Retina (tissue), 1 donor: ENCODE measurements at regions not wholly inside any gene's neighbourhood (a gene's known extent, or its start where the extent isn't known, plus 50 kb on each side); places are given as distances from the start of the nearest gene placed in this dataset.

Experiments used
- DNase-seq: peaks from one replicate; pipeline ENCODE4 v3.0.0-alpha.2; 2016

- no peak for DNase-seq
These were observed 119.8 kb upstream of the SLC25A33 start for GRCh38 chr1:9419369-9420041.

GRCh38 chr1:9420835-9421532 lies 118.3 kb upstream of the SLC25A33 start:
- no peak for DNase-seq

DNA sequence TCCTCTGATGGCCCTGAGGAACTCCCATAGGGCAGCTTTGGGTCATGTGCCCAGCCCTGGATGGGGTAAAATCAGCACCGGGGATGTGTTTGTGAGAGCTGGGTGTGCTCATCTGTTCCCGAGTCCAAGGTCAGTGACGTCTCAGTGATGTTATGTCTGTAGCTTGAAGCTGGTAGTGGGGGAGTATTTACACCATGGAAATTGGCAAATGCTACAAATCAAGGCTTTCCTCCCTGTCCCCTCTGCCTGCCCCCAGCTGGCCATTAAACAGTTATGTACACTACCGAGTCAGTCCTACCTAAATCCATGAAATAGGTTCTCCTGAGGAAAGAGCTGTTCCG lies 117.8 kb upstream of the SLC25A33 start:
- DNase-seq = no peak

DNA sequence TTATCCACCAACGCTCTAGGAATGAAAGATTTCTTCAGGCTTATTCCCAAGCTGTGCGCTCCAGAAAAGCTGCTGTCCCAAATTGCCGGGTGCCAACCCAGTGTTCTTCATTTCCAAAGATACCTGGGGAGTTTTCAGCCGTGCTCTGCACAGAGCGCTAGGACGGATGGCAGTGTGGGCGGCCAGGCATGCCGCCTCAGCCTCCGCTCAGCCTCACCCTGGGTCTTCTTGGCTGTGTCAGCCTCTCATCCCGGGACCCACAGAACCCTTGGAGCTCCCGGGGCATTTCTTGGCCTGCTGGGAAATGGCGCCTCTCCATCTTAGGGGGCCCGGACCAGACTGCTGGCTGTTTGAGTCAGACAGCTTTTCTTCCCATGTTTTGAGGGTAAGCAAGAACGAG lies 116.9 kb upstream of the SLC25A33 start:
- no peak for DNase-seq

DNA sequence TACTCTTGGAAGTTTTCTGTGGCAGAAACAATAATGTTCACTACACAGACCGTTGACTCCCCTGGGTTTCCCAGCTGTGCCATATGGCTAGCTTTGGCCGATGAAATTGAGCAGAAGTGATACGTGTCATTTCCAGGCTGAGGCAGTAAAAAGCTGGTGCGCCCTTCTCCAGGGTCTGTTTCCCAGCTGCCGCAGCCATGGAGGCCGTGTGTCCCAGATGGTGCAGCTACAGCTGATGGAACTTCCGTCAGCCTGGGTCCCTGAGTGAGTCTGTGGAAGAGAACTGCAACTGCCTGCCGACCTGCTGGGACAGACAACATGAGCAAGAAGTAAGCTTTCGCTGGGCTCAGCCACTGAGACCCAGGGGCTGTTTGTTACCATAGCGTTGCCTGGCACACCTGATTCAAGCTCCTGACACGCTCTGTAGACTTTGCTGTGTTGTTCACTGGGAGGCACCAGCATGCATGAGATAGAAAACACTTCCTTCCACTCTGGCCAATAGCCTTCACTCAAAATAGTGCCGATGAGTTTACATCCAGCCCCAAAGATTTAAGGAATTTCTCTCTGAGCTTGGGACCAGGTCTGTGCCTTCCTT lies 116.3 kb upstream of the SLC25A33 start:
- DNase-seq = peak; percentile 31

GRCh38 chr1:9424261-9424660 lies 115.0 kb upstream of the SLC25A33 start:
- no peak for DNase-seq

GRCh38 chr1:9425859-9426258 lies 113.4 kb upstream of the SLC25A33 start:
- no peak for DNase-seq

DNA sequence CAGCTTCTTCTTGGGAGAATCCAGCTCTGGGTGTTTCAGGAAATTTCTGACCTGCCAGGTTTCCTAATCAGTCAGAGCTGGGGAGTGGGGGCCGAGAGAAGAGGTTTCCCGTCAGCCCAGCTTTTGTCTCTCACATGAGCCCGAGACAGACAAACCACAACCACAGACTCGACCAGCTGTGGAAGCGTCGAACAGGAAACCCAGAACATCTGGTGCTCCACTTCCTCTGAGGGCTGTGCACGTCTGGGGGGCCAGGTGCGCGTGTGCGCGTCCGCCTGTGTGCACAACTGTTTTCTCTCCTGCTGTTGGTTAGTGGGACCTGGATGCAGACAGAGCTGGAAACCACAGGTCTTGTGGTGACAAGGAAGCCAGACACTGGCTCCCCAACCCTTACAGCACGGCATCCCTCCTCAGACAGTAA lies 113.0 kb upstream of the SLC25A33 start:
- DNase-seq = no peak

- DNase-seq = no peak
These were observed 111.9 kb upstream of the SLC25A33 start for GRCh38 chr1:9427388-9427787.

DNA sequence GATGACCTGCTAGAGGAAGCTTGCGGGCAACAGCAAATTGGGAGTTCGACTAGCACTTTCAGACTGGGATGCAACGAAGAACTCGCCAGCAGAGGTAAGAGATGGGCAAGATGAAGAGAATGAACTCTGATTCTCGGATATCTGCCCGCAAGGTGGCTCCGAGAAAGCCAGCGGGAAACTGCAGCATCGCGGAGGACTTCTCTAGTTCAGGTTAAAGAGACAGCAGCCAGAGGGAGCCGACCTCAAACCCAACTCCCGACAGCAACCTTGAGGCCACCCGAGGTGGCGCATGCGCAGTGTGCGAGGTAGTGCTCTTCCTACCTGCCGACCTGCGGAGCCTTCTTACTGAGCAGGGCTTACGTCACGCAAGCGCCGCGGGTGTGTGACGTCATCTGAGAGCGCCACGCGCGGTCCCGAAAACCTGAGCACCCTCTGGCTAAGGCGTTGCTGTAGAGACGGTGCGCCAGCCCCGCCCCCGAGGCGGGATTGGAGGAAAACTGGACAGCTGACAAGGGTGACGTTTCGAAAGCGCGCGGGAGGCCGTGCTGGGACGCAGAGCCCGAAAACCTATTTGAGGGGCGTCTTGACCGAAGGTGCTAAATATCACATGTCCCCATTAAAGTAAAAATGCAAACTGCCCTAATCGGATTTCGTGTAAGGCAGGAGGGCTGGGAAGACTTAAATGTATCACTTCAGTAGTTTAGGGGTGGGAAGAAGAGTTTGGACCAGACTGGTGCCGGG lies 110.5 kb upstream of the SLC25A33 start:
- peak; percentile 100 for DNase-seq

DNA sequence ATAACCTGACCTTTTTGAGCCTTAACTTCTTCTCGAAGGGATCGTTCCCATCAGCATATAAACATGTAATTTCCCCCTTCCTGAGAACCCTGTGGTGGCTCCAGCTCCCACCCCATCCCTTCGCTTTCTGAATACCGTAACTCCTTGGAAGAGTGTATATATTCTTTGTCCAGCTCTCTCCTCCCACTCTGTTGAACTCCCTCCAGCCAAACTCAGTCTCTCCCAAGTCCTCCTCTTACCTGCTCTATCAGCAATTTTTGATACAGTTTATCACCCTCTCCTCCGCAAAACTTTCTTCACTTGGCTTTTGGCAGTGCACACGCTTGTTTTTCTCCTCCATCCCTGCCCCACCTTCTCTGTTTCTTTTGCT lies 109.9 kb upstream of the SLC25A33 start:
- DNase-seq = no peak

- no peak for DNase-seq
These were observed 104.8 kb upstream of the SLC25A33 start for GRCh38 chr1:9434247-9435152.

DNA sequence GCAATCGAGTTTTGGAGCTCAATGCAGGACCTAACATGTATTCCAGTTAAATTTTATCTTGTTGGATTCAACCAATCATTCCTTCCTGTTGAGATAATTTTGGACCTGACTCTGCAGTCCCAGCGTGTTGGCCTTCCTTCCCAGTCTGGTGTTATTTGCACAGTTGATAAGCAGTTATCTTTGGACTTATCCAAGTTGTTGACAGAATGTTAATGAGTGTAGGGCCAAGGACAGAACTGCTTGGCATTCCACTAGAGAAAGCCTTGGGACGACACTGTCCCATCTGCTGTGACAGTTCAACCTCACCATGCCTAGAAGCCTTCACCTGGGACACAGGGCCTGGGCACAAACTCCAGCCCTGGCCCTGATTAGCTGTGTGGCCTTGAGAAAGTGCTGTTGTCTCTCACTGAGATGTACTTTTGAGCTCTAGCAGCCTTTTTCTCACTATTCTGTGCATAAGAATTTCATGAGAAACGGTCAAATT lies 104.1 kb upstream of the SLC25A33 start:
- no peak for DNase-seq

DNA sequence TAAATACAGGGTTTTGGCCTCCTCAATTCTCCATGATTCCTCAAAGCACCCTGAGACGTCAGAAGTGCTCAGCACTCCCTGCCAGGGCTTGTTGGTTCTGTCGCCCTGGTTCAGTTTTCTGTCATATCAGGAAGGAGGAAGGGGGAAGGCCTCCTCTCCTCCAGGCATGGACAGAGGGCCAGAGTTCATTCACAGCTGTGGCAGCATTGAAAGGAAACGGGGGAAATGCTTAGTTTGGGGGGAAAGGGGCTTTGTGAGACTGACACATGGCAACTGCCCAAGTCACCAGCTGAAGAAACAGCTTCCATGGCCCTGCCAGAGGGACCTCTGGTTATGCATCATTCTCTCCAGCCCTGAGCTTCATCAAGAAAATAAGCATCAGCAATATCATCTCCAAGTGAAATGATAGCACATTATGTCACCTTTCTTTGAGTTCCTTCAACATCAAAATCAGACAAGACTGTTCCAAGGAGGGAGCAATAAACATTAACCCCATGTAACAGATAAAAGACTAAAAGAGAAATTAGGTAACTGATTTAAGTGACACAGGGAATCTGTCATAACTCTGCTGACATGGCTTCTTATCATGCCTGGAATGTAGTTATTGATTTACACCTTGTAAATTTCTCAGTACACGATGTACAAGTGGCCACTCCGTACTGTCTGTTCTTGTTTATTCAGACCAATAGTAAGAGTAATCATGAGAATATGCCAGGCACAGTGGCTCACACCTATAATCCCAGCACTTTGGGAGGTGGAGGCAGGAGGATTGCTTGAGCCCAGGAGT lies 103.2 kb upstream of the SLC25A33 start:
- DNase-seq = no peak

DNA sequence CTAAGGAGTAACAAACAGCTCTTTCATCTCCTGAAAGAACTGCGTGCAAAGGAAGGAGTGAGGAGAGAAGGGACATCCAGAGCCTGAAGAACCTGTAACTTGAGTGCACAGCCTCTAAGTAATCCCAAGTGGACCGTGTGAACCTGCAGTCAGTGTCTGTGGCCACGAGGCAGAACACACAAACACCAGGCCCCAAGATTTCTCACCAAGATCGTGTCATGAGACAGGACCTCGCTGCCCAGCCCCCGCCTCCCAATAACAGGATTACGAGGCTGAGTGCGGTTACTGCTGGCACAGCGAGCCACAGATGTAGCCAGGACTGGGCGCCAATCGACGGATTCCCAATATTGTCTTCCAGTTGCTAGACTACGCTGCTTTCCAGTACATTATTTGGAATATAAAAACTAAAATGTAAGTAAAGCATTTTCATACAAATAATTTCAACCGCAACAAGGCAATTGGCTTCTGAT lies 101.3 kb upstream of the SLC25A33 start:
- DNase-seq = no peak

DNA sequence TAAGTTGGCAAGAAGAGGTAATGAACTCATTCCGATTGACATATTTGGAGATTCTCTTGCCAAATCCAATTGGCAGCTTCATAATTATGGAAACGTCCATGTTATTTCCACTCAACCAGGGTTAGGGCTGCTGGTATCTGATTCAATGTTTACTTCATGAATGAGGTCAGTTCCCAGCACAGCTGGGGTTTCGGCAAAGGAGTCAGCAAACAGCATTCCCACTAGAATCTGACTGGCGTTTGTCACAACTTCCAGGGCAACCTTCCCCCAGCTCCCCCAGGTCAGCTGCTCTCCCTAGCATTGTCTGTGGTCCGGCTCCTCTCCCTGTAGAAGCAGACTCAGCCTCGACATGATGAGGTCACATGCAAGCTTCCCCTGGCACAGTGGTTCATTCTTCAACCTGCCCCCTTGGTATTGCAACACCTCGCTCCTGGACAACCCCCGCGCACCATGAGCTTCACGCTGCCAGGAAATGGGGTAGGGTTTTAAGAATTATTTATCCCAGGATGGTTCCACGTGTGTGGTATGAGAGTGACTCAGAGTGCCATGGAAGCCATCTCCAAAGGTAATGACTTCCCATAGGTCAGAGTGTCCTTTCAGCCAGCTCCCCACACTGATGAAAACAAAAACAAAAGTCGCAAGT lies 100.7 kb upstream of the SLC25A33 start:
- DNase-seq = no peak

- no peak for DNase-seq
These were observed 100.0 kb upstream of the SLC25A33 start for GRCh38 chr1:9439074-9439761.

GRCh38 chr1:9440261-9440660 lies 99.0 kb upstream of the SLC25A33 start:
- no peak for DNase-seq

DNA sequence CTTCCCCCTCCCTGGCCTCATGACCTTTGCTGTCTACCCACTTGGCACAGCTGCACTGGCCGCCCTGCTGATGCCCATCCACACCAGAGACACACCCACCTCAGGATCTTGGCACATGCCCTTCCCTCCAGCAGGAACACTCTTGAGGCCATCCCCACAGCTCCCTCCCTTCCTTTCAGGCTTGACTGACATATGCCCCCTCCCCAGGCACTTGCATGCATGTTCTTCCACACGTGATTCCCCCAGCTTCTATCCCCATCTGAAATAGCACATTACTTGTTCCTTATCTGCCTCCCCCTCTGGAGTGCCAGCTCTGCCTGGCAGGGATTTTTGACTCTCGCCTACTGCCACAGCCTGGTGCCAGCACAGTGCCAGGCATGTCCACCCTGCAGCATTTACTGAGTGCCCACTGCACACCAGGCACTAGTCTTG lies 98.5 kb upstream of the SLC25A33 start:
- no peak for DNase-seq

DNA sequence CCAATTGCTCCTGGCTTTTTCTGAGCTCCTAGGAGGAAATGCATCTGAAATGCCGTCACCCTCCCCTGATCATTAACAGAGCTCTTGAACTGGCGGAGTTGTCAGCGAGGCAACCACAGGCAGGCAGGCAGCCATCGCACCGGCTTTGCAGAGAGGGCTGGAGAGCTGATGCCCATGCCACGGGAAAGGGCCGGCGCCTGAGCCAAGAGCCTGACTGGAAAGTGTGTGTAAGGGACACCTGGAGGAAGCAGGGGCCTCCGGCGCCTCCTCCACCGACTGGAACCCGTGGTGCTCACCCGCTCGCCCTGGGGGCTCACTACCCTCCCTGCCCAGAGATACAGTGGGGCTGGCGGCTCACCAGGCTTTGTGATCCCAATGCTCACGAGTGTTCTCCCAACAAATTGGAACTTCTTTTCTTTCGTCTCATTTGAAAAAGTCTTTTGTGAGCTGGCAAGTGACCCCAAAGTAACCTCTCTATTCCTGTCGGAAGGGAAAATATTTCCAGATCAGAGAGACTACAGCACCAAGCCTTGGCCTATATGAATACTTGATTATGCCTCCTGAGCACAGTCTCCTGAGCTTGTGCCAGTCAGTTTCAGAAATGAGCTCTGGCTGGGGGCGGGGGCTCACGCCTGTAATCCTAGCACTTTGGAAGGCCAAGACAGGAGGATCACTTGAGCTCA lies 97.7 kb upstream of the SLC25A33 start:
- peak; percentile 60 for DNase-seq
